Ectodermal cell (in vitro differentiated cells): ENCODE measurements at regions not wholly inside any gene's neighbourhood (a gene's known extent, or its start where the extent isn't known, plus 50 kb on each side); places are given as distances from the start of the nearest gene placed in this dataset.

Source experiments
- H3K27ac ChIP-seq: 2 replicates; pipeline ENCODE4 v1.7.0; 2013; ENCODE audit warnings: mild to moderate bottlenecking, low read depth, low read length; ENCODE audit not compliant: insufficient read depth, poor library complexity, severe bottlenecking
- H3K27me3 ChIP-seq: 2 replicates; pipeline ENCODE4 v1.7.0; 2013; ENCODE audit warnings: mild to moderate bottlenecking, low read length; ENCODE audit not compliant: insufficient read depth, control insufficient read depth, poor library complexity, severe bottlenecking
- H3K36me3 ChIP-seq: one replicate; pipeline ENCODE4 v1.7.0; 2013; ENCODE audit warnings: low read length; ENCODE audit not compliant: control insufficient read depth, insufficient read depth
- H3K4me1 ChIP-seq: one replicate; pipeline ENCODE4 v1.7.0; 2013; ENCODE audit warnings: low read length; ENCODE audit not compliant: control insufficient read depth, insufficient read depth
- H3K4me3 ChIP-seq: 2 replicates; pipeline ENCODE4 v1.7.0; 2013; ENCODE audit warnings: low read depth, low read length, control low read depth; ENCODE audit not compliant: insufficient read depth
- H3K9me3 ChIP-seq: 2 replicates; pipeline ENCODE4 v1.7.0; 2013; ENCODE audit warnings: mild to moderate bottlenecking, low read length, moderate library complexity; ENCODE audit not compliant: control insufficient read depth
- WGBS, 2 experiments: methylation state at CpG; one replicate each; pipeline ENCODE4 v1.1.7; 2013; ENCODE audit warnings: missing lambda C conversion rate in 2 of 2; 5-methylcytosine and 5-hydroxymethylcytosine counted together

- Histone ChIP-seq H3K36me3 (no peaks in the 10 kb centered on the region), H3K4me1 (no peaks in the 10 kb centered on the region), H3K4me3 (no peak overlapping the region), H3K27me3 (no peaks in the 10 kb centered on the region), H3K27ac (no peak overlapping the region), H3K9me3 (no peaks in the 10 kb centered on the region)
- WGBS, 2 experiments = 94 to 95% methylated on average over 10 of the region's 10 CpGs
Measured at GRCh38 chr22:48452766-48453165, 1374.9 kb downstream of the BRD1 start.

DNA sequence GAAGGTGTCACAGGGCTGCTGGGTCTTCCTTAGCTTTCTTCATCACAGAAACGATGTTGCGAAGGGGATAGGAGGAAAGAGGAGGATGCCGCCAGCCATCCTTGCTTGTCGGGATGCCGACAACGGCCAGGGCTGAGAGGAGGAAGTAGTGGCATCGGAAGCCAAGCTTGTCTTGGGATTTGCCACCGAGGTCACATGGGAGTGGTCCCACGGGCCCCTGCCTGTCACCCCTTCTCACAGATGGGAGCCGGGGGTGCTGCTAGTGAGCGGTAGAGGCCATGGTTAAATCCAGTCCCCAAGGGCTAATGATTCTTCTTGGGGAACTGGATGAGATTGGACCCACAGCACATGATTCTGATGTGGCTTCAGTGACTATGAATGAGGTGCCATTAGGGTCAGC lies 1375.8 kb downstream of the BRD1 start:
- H3K27me3 ChIP-seq = no peaks in the 10 kb centered on the region
- 94 to 97% methylated on average over 11 of the region's 11 CpGs for WGBS, 2 experiments
- no peaks in the 10 kb centered on the region for H3K4me1 ChIP-seq
- no peak overlapping the region for H3K27ac ChIP-seq
- no peak overlapping the region for H3K4me3 ChIP-seq
- no peaks in the 10 kb centered on the region for H3K9me3 ChIP-seq
- H3K36me3 ChIP-seq = no peaks in the 10 kb centered on the region

DNA sequence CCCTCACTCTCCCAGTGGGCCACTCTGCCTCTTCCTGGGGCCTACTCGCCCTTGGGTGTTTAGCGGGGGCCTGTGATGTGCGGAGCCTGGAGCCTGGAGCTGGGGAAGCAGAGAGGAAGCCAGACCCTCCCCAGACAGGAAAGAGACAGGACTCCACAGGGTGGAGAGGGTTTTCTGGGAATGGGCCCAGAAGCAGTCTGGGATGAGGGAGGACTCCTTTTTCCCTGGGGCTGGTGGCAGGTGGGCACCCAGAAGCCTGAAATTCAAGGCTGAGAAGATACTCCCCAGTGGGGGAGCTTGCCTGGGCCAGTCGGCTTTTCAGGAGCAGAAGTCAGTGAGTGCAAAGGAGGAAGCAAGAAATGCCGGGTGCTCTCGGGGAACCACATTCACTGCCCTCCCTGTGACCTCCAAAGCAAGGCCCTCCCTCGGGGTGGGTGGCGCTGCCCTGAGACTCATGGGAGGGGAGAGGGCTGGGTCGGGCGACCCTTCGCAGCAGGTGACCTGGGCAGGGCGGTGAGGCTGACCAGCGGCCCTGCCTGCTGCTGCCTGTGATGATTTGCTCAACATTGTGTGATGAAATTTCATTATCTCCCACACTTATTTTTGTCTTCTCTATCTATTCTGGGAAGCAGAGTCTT lies 1377.4 kb downstream of the BRD1 start:
- no peaks in the 10 kb centered on the region for H3K36me3 ChIP-seq
- H3K27me3 ChIP-seq = no peaks in the 10 kb centered on the region
- 93 to 94% methylated on average over 13 of the region's 13 CpGs for WGBS, 2 experiments
- H3K27ac ChIP-seq = no peak overlapping the region
- H3K4me1 ChIP-seq = no peaks in the 10 kb centered on the region
- no peak overlapping the region for H3K4me3 ChIP-seq
- no peaks in the 10 kb centered on the region for H3K9me3 ChIP-seq

GRCh38 chr22:48449466-48450187 lies 1378.0 kb downstream of the BRD1 start:
- Histone ChIP-seq H3K27me3 (no peaks in the 10 kb centered on the region), H3K27ac (no peak overlapping the region), H3K4me1 (no peaks in the 10 kb centered on the region), H3K9me3 (no peaks in the 10 kb centered on the region), H3K4me3 (no peak overlapping the region), H3K36me3 (no peaks in the 10 kb centered on the region)
- 89 to 90% methylated on average over 15 of the region's 15 CpGs for WGBS, 2 experiments

DNA sequence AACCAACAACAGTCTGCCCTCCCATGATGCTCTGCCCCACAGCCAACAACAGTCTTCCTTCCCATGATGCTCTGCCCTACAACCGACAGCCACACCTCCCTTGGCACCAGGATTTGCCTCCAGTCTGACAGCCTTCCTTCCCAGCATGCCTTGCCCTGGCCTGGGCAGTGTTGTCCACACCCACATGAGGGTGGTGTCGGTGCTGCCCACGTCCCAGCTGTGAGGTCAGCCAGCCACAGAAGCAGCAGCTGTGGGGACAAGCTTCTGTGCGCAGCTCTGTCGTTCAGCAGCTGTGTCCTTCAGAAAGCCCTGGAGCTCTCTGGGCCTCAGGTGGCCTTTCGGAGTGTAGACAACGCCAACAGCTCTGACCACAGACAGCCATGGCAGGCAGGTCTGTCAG lies 1378.9 kb downstream of the BRD1 start:
- no peaks in the 10 kb centered on the region for H3K27me3 ChIP-seq
- H3K27ac ChIP-seq = no peak overlapping the region
- 94 to 95% methylated on average over 7 of the region's 7 CpGs for WGBS, 2 experiments
- no peaks in the 10 kb centered on the region for H3K4me1 ChIP-seq
- no peaks in the 10 kb centered on the region for H3K36me3 ChIP-seq
- no peak overlapping the region for H3K4me3 ChIP-seq
- no peaks in the 10 kb centered on the region for H3K9me3 ChIP-seq

GRCh38 chr22:48445113-48445827 lies 1382.4 kb downstream of the BRD1 start:
- 89 to 90% methylated on average over 17 of the region's 17 CpGs for WGBS, 2 experiments
- Histone ChIP-seq H3K36me3 (no peaks in the 10 kb centered on the region), H3K4me3 (no peak overlapping the region), H3K9me3 (no peaks in the 10 kb centered on the region), H3K27ac (no peak overlapping the region), H3K27me3 (no peaks in the 10 kb centered on the region), H3K4me1 (no peaks in the 10 kb centered on the region)

- Histone ChIP-seq H3K36me3 (no peaks in the 10 kb centered on the region), H3K4me1 (no peaks in the 10 kb centered on the region), H3K27me3 (no peaks in the 10 kb centered on the region), H3K4me3 (no peak overlapping the region), H3K9me3 (no peaks in the 10 kb centered on the region), H3K27ac (no peak overlapping the region)
- WGBS, 2 experiments = 89 to 90% methylated on average over 19 of the region's 19 CpGs
Measured at GRCh38 chr22:48444320-48445112, 1383.2 kb downstream of the BRD1 start.

- Histone ChIP-seq H3K4me3 (no peak overlapping the region), H3K27me3 (no peaks in the 10 kb centered on the region), H3K4me1 (no peaks in the 10 kb centered on the region), H3K9me3 (no peaks in the 10 kb centered on the region), H3K27ac (no peak overlapping the region), H3K36me3 (no peaks in the 10 kb centered on the region)
- 93 to 97% methylated on average over 3 to 4 of the region's 4 CpGs for WGBS, 2 experiments
Measured at GRCh38 chr22:48443680-48444079, 1384.0 kb downstream of the BRD1 start.

GRCh38 chr22:48442663-48443062 lies 1385.0 kb downstream of the BRD1 start:
- no peaks in the 10 kb centered on the region for H3K27me3 ChIP-seq
- whole genome bisulfite sequencing, 2 experiments = 85 to 89% methylated on average over 8 of the region's 8 CpGs
- H3K4me1 ChIP-seq = no peaks in the 10 kb centered on the region
- no peaks in the 10 kb centered on the region for H3K9me3 ChIP-seq
- H3K4me3 ChIP-seq = no peak overlapping the region
- no peaks in the 10 kb centered on the region for H3K36me3 ChIP-seq
- no peak overlapping the region for H3K27ac ChIP-seq

- no peaks in the 10 kb centered on the region for H3K36me3 ChIP-seq
- WGBS, 2 experiments = 90 to 91% methylated on average over 6 of the region's 6 CpGs
- no peaks in the 10 kb centered on the region for H3K9me3 ChIP-seq
- no peaks in the 10 kb centered on the region for H3K4me1 ChIP-seq
- no peak overlapping the region for H3K27ac ChIP-seq
- H3K27me3 ChIP-seq = no peaks in the 10 kb centered on the region
- no peak overlapping the region for H3K4me3 ChIP-seq
Measured at GRCh38 chr22:48441553-48441850, 1386.2 kb downstream of the BRD1 start.
